SU-DHL-6 (cell line): ENCODE measurements at regions not wholly inside any gene's neighbourhood (a gene's known extent, or its start where the extent isn't known, plus 50 kb on each side); places are given as distances from the start of the nearest gene placed in this dataset.

Source experiments
- H2AFZ ChIP-seq: fragments of 200-600 bp; sonication (generic); 2 replicates; pipeline ENCODE4 v1.6.1; 2014; ENCODE audit warnings: low read depth, mild to moderate bottlenecking, moderate library complexity, mixed read lengths, antibody characterized with exemption, low read length; ENCODE audit not compliant: severe bottlenecking
- H3F3A ChIP-seq: fragments of 200-600 bp; shearing (Covaris generic); 2 replicates; pipeline ENCODE4 v1.6.0; 2016; ENCODE audit warnings: antibody characterized with exemption, mild to moderate bottlenecking; ENCODE audit not compliant: insufficient read depth
- H3K27ac ChIP-seq: fragments of 200-600 bp; sonication (generic); 2 replicates; pipeline ENCODE4 v1.5.1; 2016; ENCODE audit warnings: low read depth, mild to moderate bottlenecking, low read length, moderate library complexity, mixed read lengths
- H3K27me3 ChIP-seq: fragments of 200-600 bp; sonication (generic), shearing (Covaris generic); 2 replicates; pipeline ENCODE4 v1.6.0; 2014; ENCODE audit warnings: mild to moderate bottlenecking, low read length
- H3K36me3 ChIP-seq: fragments of 200-600 bp; sonication (generic); 2 replicates; pipeline ENCODE4 v1.6.1; 2014; ENCODE audit warnings: mild to moderate bottlenecking, low read length, mixed read lengths
- H3K4me2 ChIP-seq: fragments of 300-600, 200-600 bp; shearing (Covaris generic), sonication (generic); 2 replicates; pipeline ENCODE4 v1.6.0; 2014; ENCODE audit warnings: low read length, low read depth, mild to moderate bottlenecking; ENCODE audit not compliant: poor library complexity, severe bottlenecking
- H3K4me3 ChIP-seq: fragments of 200-600 bp; sonication (generic); 2 replicates; pipeline ENCODE4 v1.5.1; 2014; ENCODE audit warnings: antibody characterized with exemption, low read length, mild to moderate bottlenecking, mixed read lengths; ENCODE audit not compliant: insufficient read depth, poor library complexity, severe bottlenecking
- H3K79me2 ChIP-seq: fragments of 200-600 bp; sonication (generic); 2 replicates; pipeline ENCODE4 v1.6.1; 2014; ENCODE audit warnings: mild to moderate bottlenecking, low read length, moderate library complexity; ENCODE audit not compliant: insufficient read depth
- H3K9ac ChIP-seq: fragments of 200-600 bp; sonication (generic); 2 replicates; pipeline ENCODE4 v1.7.0; 2014; ENCODE audit warnings: mild to moderate bottlenecking, low read length
- H3K9me2 ChIP-seq: fragments of 200-600 bp; sonication (generic); replicated peaks from 2 replicates; pipeline ENCODE4 v1.6.1; 2014; ENCODE audit warnings: low read length; ENCODE audit not compliant: insufficient read depth
- H3K9me3 ChIP-seq: fragments of 200-600 bp; sonication (generic); 2 replicates; pipeline ENCODE4 v1.6.1; 2014; ENCODE audit warnings: low read length, mixed read lengths; ENCODE audit not compliant: insufficient read depth
- H4K20me1 ChIP-seq: fragments of 200-600 bp; sonication (generic); 2 replicates; pipeline ENCODE4 v1.6.1; 2014; ENCODE audit warnings: low read depth, mild to moderate bottlenecking, antibody characterized with exemption, low read length, moderate library complexity, mixed read lengths
- EZH2phosphoT487 ChIP-seq: fragments of 200-600 bp; sonication (generic), shearing (Covaris generic); conservative IDR thresholded peaks from 2 replicates; pipeline ENCODE4 v1.6.1; 2018; ENCODE audit warnings: mild to moderate bottlenecking, antibody characterized with exemption, low read length, moderate library complexity, mixed read lengths
- TF ChIP-seq, protein P1 (sequence below): fragments of 200-600 bp; sonication (generic); IDR thresholded peaks from one replicate; pipeline ENCODE4 v1.5.1; 2017; ENCODE audit warnings: antibody characterized with exemption, mild to moderate bottlenecking, low read length, moderate library complexity; ENCODE audit not compliant: insufficient read depth, poor library complexity, severe bottlenecking

DNA sequence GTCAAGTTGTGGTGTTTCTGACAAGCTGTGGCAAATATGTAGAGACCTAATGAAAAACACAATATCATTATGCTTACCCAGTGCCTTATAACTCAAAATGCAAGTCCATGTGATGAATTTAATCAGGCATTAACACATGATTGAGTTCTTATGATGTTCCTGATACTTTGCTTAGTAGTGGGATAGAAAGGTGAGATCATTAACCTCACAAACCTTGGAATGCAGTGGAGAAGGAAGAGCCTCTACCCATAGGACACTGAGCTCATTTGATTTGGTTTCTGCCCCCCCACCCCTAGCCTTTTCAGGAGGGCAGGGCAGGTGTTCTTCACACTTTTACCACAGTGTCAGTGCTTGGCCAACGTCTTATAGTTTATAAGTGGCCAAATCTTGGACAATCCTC is 683.6 kb upstream of the CPEB2 start:
- no peaks in the 10 kb centered on the region for H3K36me3 ChIP-seq
- H3F3A ChIP-seq: no peaks in the 10 kb centered on the region
- no peaks in the 10 kb centered on the region for H3K79me2 ChIP-seq
- no peaks in the 10 kb centered on the region for H4K20me1 ChIP-seq
- no peak overlapping the region for H2AFZ ChIP-seq
- H3K9me2 ChIP-seq: no peaks in the 10 kb centered on the region
- no peaks in the 10 kb centered on the region for H3K27me3 ChIP-seq
- no peak overlapping the region for H3K9ac ChIP-seq
- no peak overlapping the region for H3K4me2 ChIP-seq
- no peak overlapping the region for H3K4me3 ChIP-seq
- H3K9me3 ChIP-seq: no peaks in the 10 kb centered on the region
- TF ChIP-seq EZH2phosphoT487: no peak
- TF ChIP-seq, protein P1, sequence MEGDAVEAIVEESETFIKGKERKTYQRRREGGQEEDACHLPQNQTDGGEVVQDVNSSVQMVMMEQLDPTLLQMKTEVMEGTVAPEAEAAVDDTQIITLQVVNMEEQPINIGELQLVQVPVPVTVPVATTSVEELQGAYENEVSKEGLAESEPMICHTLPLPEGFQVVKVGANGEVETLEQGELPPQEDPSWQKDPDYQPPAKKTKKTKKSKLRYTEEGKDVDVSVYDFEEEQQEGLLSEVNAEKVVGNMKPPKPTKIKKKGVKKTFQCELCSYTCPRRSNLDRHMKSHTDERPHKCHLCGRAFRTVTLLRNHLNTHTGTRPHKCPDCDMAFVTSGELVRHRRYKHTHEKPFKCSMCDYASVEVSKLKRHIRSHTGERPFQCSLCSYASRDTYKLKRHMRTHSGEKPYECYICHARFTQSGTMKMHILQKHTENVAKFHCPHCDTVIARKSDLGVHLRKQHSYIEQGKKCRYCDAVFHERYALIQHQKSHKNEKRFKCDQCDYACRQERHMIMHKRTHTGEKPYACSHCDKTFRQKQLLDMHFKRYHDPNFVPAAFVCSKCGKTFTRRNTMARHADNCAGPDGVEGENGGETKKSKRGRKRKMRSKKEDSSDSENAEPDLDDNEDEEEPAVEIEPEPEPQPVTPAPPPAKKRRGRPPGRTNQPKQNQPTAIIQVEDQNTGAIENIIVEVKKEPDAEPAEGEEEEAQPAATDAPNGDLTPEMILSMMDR: no peak
- H3K27ac ChIP-seq: no peak overlapping the region

DNA sequence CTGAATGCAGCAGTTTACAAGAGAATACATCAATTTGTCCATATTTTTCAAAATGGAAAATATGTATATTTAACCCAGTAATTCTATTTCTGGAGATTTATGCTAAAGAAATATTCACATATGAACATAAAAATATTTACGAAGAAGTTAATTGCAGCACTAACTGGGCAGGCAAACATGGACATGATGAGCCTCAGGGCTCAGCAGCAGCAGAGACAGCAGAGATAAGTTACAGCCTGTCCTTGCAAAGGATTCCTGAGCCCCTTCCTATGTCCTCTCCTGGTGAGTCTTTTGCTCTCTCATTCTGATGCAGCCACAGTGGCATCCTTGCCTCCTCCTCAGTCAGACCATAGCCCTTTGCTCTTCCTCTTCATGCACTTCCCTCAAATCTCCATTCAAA is 680.6 kb upstream of the CPEB2 start:
- H3K9me3 ChIP-seq: no peaks in the 10 kb centered on the region
- H2AFZ ChIP-seq: no peak overlapping the region
- TF ChIP-seq, protein P1: no peak
- no peak for TF ChIP-seq EZH2phosphoT487
- H3K36me3 ChIP-seq: no peaks in the 10 kb centered on the region
- no peaks in the 10 kb centered on the region for H4K20me1 ChIP-seq
- no peaks in the 10 kb centered on the region for H3K9me2 ChIP-seq
- H3K4me2 ChIP-seq: no peak overlapping the region
- no peaks in the 10 kb centered on the region for H3K27me3 ChIP-seq
- no peak overlapping the region for H3K9ac ChIP-seq
- H3F3A ChIP-seq: no peaks in the 10 kb centered on the region
- H3K79me2 ChIP-seq: no peaks in the 10 kb centered on the region
- H3K27ac ChIP-seq: no peak overlapping the region
- H3K4me3 ChIP-seq: no peak overlapping the region

DNA sequence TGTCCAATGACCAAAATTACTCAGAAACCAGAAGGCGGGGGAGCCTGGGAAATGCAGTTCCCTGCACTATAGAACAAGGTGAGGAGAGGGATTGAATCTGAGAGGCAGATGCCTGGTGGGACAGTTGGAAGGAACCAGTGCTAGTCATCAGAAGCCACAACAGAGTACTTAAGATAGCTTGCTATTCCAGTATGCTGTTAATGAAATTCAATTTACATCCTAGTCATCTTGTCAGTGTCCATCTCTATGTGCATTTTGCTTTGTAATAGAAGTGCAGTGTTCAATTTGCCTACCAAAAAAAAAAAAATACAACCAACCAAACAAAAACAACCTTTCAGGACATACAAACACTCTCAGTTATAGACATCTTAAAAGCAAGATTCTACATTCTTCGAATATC is 679.1 kb upstream of the CPEB2 start:
- Histone ChIP-seq H3K4me2 (no peak overlapping the region), H3K79me2 (no peaks in the 10 kb centered on the region), H3K9me2 (no peaks in the 10 kb centered on the region), H3K9me3 (no peaks in the 10 kb centered on the region), H2AFZ (no peak overlapping the region), H3K27ac (no peak overlapping the region), H3K36me3 (no peaks in the 10 kb centered on the region), H3K4me3 (no peak overlapping the region), H3K9ac (no peak overlapping the region), H3K27me3 (no peaks in the 10 kb centered on the region), H4K20me1 (no peaks in the 10 kb centered on the region), H3F3A (no peaks in the 10 kb centered on the region)
- TF ChIP-seq, protein P1: no peak
- TF ChIP-seq EZH2phosphoT487: no peak

DNA sequence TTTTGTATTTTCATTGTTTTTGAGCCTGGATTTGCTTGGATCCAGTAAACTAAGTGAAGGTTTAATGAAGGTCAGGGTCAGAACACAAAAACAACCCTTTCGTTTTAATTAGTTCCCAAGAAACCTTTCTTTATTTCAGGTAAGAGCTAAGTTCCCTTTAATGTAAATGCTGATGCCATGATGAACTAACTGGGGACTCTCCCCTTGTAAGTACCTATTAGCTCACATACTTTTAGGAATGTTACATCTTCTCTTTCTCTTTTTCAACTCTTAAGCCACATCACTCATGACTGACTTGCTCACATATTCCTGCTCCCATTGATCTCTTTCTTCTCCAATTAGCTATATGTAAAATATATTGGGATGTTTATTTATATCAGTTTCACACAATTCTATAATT is 673.1 kb upstream of the CPEB2 start:
- Histone ChIP-seq H3K9me3 (no peaks in the 10 kb centered on the region), H4K20me1 (no peaks in the 10 kb centered on the region), H2AFZ (no peak overlapping the region), H3K27ac (no peak overlapping the region), H3K79me2 (no peaks in the 10 kb centered on the region), H3K4me3 (no peak overlapping the region), H3K27me3 (no peaks in the 10 kb centered on the region), H3K9ac (no peak overlapping the region), H3K36me3 (no peaks in the 10 kb centered on the region), H3K9me2 (no peaks in the 10 kb centered on the region), H3K4me2 (no peak overlapping the region), H3F3A (no peaks in the 10 kb centered on the region)
- TF ChIP-seq, protein P1: no peak
- no peak for TF ChIP-seq EZH2phosphoT487
